ENCODE measurements at regions not wholly inside any gene's neighbourhood (a gene's known extent, or its start where the extent isn't known, plus 50 kb on each side); places are given as distances from the start of the nearest gene placed in this dataset.
"Not testable (repeated sequence)": the region's sequence is repeated elsewhere in the genome, so short reads cannot be mapped to it uniquely, and the experiment has no call there.

DNA sequence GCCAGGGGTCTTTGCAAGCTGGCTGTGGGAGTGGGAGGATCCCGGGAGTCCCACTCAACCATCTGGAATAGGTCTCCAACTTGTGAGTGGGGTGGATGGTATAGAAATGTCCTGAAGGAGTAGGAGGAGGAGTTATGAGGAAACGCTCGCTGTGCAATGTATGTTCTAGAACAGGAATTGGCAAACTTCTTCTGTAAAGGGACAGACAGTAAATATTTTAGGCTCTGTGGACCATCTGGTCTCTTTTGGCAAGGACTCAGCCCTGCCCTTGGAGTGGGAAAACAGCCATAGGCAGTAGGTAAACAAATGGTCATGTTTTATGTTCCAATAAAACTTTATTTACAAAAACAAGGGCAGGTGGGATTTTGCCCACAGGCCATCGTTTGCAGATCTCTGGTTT lies 149.2 kb downstream of the NPIPB5 start:
- peak; percentile 42 for DNase-seq

DNA sequence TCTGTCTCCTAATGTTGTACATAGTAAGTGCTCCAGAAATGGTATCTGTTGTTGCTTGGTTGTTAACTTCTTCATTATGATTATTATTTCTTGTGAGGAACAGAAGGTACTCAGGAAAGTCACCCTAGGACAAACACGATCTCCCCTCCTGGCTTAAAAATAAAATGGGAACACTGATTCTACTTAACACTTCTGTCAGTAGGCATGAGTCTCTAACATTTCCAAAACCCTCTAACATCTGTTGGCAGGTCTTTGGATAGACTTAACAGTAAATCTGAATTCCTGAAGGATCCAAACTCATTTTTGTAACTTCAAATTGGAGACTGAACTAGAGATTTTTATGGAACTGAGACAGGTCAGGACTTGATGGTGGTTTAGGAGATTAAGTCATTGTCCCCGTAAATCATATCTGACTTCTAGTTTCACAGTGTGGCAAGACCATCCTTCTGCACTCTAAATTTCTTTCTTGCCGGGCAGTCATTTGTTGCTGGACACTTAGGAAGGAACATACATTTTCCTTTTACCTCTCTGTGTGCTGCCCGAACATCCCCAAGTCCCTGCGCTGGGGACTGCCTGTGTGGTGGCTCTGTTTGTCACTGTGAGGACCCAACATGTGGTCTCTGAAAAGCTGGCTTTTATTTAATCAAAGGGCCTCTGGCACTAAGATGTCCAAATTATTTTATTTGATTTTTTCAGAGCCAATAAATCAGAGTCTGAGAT lies 149.9 kb downstream of the NPIPB5 start:
- peak; percentile 49 for DNase-seq

GRCh38 chr16:22661161-22661647 lies 150.5 kb downstream of the NPIPB5 start:
- DNase-seq = peak; percentile 43

DNA sequence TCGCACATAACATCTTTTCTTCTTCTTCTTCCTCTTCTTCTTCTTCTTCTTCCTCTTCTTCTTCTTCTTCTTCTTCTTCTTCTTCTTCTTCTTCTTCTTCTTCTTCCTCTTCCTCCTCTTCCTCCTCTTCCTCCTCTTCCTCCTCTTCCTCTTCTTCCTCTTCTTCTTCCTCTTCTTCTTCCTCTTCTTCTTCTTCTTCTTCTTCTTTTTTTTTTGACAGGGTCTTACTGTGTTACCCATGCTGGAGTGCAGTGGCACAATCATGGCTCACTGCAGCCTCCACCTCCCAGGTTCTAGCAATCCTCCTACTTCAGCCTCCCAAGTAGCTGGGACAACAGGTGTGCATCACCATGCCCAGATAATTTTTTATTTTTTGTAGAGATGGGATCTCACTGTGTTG lies 151.0 kb upstream of the HS3ST2 start:
- DNase-seq = not testable (repeated sequence)

DNA sequence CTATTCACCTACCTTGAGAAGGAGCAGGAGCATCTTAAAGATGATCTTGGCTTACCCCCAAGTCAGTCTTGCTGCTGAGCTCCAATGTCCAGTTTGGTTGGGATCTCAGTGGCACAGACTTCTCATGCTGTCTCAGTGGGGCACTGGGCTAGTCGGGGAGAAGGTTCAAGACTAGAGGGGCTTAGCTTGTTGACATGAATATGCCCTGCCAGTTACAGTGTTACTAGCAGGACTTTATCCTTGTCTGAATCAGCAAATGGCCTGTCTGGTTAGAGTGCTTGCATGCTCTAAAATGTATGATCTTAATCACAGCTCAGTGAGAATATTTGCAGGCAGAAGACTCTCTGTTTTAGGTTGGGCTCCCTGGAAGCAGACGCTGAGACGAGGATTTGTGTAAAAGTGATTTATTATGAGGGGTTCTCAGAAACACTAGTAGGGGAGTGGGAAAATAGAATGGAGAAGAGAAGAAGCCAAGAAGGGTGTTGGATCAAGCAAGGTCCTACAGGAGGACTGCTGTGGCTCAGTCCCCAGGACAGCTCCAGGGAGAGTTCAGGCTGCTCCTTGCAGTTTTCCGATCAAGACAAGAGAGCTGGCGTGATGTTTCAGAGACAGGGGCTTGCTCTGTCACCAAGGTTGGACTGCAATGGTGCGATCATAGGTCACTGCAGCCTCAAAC lies 150.4 kb upstream of the HS3ST2 start:
- DNase-seq = peak; percentile 47

GRCh38 chr16:22664132-22664531 lies 149.8 kb upstream of the HS3ST2 start:
- peak; percentile 55 for DNase-seq

DNA sequence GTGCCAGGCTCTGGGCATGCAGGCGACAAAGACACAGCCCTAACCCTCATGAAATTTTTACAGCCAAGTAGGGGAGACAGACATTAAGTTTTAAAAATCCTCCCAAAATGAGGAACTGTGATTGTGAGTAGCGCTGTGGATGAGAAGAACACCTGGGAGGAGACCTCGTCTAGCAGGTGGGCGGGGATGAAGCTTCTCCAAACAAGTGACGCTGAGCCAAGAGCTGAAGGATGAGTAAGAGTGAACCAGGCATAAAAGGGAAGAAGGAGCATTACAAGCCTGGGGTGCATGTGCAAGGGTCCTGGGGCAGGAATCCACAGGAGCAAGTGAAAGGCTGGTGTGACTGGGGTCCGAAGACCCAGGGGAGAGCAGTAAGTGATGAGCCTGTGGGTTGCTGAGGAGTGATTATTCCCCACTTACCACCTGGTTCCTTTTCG lies 149.4 kb upstream of the HS3ST2 start:
- DNase-seq = peak; percentile 40

DNA sequence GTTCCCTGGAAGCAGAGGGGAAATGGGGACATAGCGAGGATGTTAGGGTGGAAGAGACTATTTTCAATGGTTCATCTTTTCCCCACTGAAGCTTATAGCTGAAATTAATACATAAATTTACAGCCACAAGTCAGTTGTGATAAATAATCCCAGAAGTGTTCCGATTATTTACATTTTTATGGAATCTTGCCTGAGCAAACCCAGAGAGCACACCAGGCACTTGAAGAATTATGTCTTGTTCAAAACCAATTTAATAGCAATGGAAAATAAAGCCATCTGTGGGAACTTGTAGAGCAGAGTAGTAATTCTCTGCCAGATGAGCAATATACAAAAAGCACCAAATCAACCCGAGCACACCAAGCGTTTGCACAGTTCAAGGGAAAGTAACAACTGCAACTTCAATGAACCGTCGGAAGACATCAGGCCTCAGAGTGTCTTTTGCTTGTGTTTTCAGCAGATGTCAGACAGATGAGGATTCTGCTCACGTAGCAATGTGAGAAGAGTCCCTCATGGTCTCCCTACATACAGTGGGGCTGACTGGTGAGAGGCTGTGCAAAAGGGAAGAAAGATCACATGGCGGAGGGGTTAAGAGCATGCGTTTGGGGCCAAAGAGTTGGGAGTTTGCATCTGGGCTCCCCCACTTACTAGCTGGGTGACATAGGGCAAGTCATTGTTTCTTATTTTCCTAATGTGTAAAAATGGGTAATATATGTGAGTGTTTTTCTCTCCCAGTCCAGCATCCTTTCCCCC lies 148.7 kb upstream of the HS3ST2 start:
- peak; percentile 42 for DNase-seq

- peak; percentile 32 for DNase-seq
Observed at GRCh38 chr16:22665803-22666202, 148.2 kb upstream of the HS3ST2 start.

DNA sequence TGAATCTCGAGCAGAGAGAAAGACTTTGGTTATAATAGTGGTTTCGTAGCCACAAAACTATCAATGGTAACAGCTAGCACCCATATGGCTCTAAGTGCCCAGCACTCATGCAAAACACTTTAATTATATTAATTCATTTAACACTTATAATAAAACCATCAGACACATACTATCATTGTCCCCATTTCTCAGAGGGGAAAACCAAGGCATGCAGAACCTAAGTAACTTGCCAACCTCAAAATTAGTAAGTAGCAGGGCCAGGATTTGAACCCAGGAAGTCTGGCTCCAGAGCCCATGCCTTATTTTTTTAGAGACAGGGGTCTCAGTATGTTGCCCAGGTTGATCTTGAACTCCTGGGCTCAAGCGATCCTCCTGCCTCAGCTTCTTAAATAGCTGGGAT lies 145.6 kb upstream of the HS3ST2 start:
- DNase-seq = peak; percentile 41

DNA sequence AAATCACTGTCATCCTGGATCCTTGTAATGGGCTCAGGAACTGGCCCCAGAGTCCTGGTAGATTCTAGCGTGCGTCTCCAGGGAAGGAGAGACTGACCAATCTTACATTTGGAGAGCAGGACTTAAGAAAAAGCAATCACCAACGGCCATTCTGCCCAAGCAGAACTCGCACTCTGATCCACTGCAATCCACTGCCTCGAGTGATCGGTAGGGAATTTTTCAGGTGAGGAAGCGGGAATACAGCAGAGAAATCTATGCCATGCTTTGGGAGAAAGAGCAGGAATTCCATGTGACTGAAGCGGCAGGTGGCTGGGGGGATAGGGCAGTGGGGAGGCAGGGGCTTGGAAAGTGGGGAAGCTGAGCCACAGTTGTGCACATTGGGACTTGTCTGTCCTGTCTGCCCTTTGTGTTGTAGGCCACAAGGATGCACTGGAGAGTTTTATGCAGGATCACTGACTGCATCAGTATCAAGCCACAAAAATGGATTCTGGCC lies 143.9 kb upstream of the HS3ST2 start:
- peak; percentile 43 for DNase-seq

GRCh38 chr16:22670551-22671041 lies 143.4 kb upstream of the HS3ST2 start:
- DNase-seq = peak; percentile 74

GRCh38 chr16:22671301-22672076 lies 142.5 kb upstream of the HS3ST2 start:
- DNase-seq = peak; percentile 43

GRCh38 chr16:22672830-22673210 lies 141.1 kb upstream of the HS3ST2 start:
- no peak for DNase-seq

- DNase-seq = no peak
Observed at GRCh38 chr16:22673421-22673831, 140.5 kb upstream of the HS3ST2 start.

DNA sequence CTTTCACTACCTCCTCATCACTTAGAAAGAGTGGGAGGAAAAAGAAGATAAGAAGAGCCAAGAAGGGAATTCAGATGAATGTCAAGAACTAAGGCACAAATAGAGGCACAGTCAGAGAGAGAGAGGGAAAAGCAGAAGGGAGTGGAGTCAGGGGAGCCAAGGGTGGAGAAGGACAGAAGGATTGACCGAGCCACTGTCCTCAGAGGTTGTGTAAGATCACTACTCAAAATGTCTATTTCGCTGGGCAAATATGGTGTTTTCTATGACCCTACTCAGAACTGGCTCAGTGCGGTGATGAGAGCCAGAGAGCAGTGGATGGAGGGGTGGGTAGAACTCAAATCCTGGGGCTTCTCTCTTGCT lies 139.2 kb upstream of the HS3ST2 start:
- peak; percentile 47 for DNase-seq

DNA sequence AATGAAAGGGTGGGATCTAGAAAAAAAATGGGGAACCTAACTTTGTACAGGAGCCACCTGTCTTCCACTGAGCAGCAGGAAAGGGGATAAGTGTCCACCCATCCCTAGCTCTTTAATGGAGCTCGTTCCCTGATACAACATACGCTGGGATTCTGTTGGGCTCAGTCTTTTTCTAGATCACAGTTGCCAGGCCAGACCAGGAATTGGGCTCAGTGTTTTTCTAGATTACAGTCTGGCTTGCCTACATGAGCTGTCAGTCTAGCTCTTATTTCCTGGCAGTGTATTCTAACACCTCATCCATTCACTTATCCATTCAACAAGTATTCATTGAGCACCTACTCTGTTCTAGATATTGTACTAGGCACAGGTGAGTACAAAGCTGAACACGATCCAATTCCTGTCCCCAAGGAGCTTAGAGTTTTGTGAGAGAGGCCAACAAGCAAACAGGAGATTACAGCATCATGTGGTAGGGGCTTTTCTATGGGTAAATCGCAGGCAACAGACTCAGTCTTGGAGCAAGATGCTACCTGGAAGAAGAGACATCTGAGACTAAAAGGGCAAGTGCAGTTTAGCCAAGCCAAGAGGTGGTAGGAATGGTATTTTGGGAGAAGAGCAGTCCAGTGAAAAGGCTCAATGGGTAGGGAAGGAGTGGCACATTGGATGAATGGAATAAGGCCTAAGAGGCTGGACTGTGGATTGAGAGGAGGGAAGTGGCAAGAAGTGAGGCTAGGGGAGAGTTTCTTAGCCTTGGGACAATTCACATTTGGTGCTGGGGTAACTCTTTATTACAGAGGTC lies 138.0 kb upstream of the HS3ST2 start:
- DNase-seq = no peak

GRCh38 chr16:22677024-22677830 lies 136.7 kb upstream of the HS3ST2 start:
- peak; percentile 46 for DNase-seq

DNA sequence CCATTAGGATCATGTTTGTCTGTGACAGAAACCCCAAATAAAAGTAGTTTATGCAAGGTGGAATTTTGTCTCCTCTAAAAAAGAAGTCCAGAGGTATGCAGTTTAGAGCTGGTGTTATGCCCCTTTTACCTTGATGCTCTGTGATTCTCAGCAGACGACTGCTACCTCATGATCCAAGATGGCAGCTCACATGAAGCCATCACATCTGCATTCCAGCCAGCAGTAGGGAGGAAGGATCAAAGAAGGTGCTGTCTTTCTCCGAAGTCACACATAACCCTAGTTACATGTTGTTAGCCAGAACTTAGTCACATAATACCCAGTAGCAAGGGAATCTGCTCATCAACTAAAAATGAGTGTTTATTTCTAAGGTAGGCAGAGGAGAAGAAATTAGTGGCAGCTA lies 135.7 kb upstream of the HS3ST2 start:
- DNase-seq = peak; percentile 38

DNA sequence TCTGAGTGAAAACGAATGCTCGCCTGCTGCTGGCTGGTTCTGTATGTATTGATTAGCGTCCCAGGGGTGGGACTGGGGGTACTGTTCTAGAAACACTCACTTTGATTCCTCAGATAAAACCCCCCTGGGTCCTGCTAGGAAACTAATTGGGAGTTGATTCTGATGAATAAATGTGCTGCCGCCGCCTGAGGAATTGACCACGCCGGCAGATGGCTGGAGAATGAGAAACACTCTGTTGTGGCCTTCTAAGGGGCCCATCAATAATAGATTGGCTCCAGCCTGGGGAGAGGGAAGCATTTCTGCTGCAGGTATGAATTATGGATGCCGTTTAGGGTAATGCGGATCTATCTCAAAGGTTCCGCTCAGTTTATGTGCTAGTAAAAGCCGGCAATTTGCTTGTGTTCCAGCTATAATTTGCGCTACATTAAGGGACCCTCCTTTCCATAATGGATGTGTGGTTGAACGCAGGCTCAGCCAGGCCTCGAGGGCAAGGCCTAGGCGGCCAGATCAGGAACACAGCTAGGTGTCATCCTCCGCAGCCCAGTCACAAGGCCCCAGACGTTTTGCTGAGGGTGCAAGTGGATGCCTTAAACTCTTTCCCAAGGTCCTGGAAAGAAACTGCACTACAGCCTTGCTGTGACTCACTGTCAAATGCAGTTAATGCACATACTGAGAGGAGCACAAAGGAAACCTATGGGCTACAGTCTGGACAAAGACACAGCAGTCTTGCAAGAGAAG lies 132.2 kb upstream of the HS3ST2 start:
- DNase-seq = peak; percentile 98
